H1 (cell line): ENCODE measurements at regions not wholly inside any gene's neighbourhood (a gene's known extent, or its start where the extent isn't known, plus 50 kb on each side); places are given as distances from the start of the nearest gene placed in this dataset.

Experiments used
- CTCF ChIA-PET: fragments of 300-600 bp; sonication (Branson Sonifier 250); formaldehyde crosslinking; loops from one replicate; lab custom pipeline; 2021; ENCODE audit not compliant: partially characterized antibody; lab: Charles Lee
- POLR2A ChIA-PET: fragments of 300-600 bp; sonication (Branson Sonifier 250); formaldehyde crosslinking; loops from one replicate; lab custom pipeline; 2021; ENCODE audit warnings: inconsistent platforms; ENCODE audit not compliant: partially characterized antibody; lab: Charles Lee
- DNase-seq, 2 experiments: peaks; one replicate each; pipeline versions ENCODE4 v3.0.0 to v3.0.0-alpha.2; 2010 to 2022; ENCODE audit warnings: low spot score in 2 of 2, low read depth in 1 of 2, mixed read lengths in 1 of 2
- FAIRE-seq: peaks from 2 replicates; lab custom pipeline; 2011; peaks lifted over from hg19 to GRCh38; lab: Jason Lieb, UNC
- H2AFZ ChIP-seq: 2 replicates; pipeline ENCODE4 v1.8.1; 2012; ENCODE audit warnings: low read length, inconsistent platforms
- H2AK5ac ChIP-seq: 2 replicates; pipeline ENCODE4 v1.6.1; 2013; ENCODE audit warnings: low read depth, low read length
- H2BK120ac ChIP-seq: replicated peaks from 2 replicates; pipeline ENCODE3; 2013; ENCODE audit warnings: low read depth, low read length, inconsistent platforms
- H2BK12ac ChIP-seq: 2 replicates; pipeline ENCODE4 v1.6.1; 2013; ENCODE audit warnings: low read depth, low read length
- H2BK15ac ChIP-seq: 2 replicates; pipeline ENCODE4 v1.6.1; 2013; ENCODE audit warnings: low read length
- H2BK20ac ChIP-seq: 2 replicates; pipeline ENCODE4 v1.6.1; 2013; ENCODE audit warnings: low read length
- H2BK5ac ChIP-seq: 2 replicates; pipeline ENCODE4 v1.6.1; 2013; ENCODE audit warnings: low read depth, low read length
- H3K14ac ChIP-seq: 2 replicates; pipeline ENCODE4 v1.6.1; 2013; ENCODE audit warnings: inconsistent platforms; ENCODE audit not compliant: insufficient read length
- H3K18ac ChIP-seq: 2 replicates; pipeline ENCODE4 v1.6.1; 2013; ENCODE audit warnings: low read length; ENCODE audit errors: extremely low read depth
- H3K23ac ChIP-seq: 2 replicates; pipeline ENCODE4 v1.6.1; 2013; ENCODE audit warnings: inconsistent platforms; ENCODE audit not compliant: insufficient read length
- H3K23me2 ChIP-seq: 2 replicates; pipeline ENCODE4 v1.6.1; 2013; ENCODE audit warnings: low read depth, low read length
- H3K27ac ChIP-seq: 2 replicates; pipeline ENCODE4 v1.6.1; 2011; ENCODE audit warnings: low read depth, low read length, inconsistent platforms
- H3K27me3 ChIP-seq, 4 experiments: replicated peaks in 1 of 4; 1 replicate in 1 of 4; 2 replicates in 3 of 4; pipeline versions ENCODE4 v1.6.1 to v1.8.1; 2011 to 2013; ENCODE audit warnings: low read length in 3 of 4, mild to moderate bottlenecking in 3 of 4, inconsistent platforms in 2 of 4, mixed read lengths in 2 of 4, moderate library complexity in 1 of 4; ENCODE audit not compliant: control insufficient read depth in 3 of 4, insufficient read depth in 3 of 4; ENCODE audit errors: extremely low read depth in 1 of 4
- H3K36me3 ChIP-seq, 4 experiments: 2 replicates each; pipeline versions ENCODE4 v1.6.1 to v1.8.1; 2011 to 2013; ENCODE audit warnings: mild to moderate bottlenecking in 4 of 4, low read length in 3 of 4, moderate library complexity in 2 of 4, control low read depth in 1 of 4, inconsistent platforms in 1 of 4; ENCODE audit not compliant: insufficient read depth in 4 of 4, control insufficient read depth in 2 of 4
- H3K4ac ChIP-seq: replicated peaks from 2 replicates; pipeline ENCODE3; 2013; ENCODE audit warnings: low read length, low read depth, mixed read lengths, inconsistent platforms; ENCODE audit not compliant: insufficient read length
- H3K4me1 ChIP-seq, 4 experiments: replicated peaks in 1 of 4; 1 replicate in 1 of 4; 2 replicates in 3 of 4; pipeline versions ENCODE4 v1.6.1 to v1.8.1; 2011 to 2013; ENCODE audit warnings: low read length in 3 of 4, inconsistent platforms in 2 of 4, mixed read lengths in 1 of 4; ENCODE audit not compliant: insufficient read depth in 4 of 4, control insufficient read depth in 3 of 4
- H3K4me2 ChIP-seq, 2 experiments: 2 replicates each; pipeline versions ENCODE4 v1.6.1 to v1.8.1; 2011 to 2013; ENCODE audit warnings: low read depth in 2 of 2, low read length in 2 of 2, control low read depth in 1 of 2, inconsistent platforms in 1 of 2, mild to moderate bottlenecking in 1 of 2; ENCODE audit not compliant: insufficient read depth in 1 of 2
- H3K4me3 ChIP-seq, 4 experiments: fragments of 200-600, 300-600 bp in 1 of 4; sonication (generic), shearing (Covaris generic), sonication (Bioruptor Twin) in 1 of 4; 2 replicates each; pipeline versions ENCODE4 v1.5.1 to v1.8.1; 2011 to 2016; ENCODE audit warnings: low read length in 4 of 4, low read depth in 3 of 4, control low read depth in 2 of 4, inconsistent platforms in 2 of 4, mild to moderate bottlenecking in 2 of 4, mixed read lengths in 1 of 4, moderate library complexity in 1 of 4; ENCODE audit not compliant: insufficient read depth in 2 of 4; ENCODE audit errors: extremely low read depth in 1 of 4
- H3K56ac ChIP-seq: replicated peaks from 2 replicates; pipeline ENCODE3; 2013; ENCODE audit warnings: low read depth, mild to moderate bottlenecking, mixed read lengths, low read length, inconsistent platforms; ENCODE audit not compliant: insufficient read length
- H3K79me1 ChIP-seq: 2 replicates; pipeline ENCODE4 v1.6.1; 2013; ENCODE audit warnings: low read depth, low read length, control low read depth
- H3K79me2 ChIP-seq, 2 experiments: 2 replicates each; pipeline versions ENCODE4 v1.6.1 to v1.8.1; 2012 to 2013; ENCODE audit warnings: low read length in 2 of 2, mild to moderate bottlenecking in 2 of 2, inconsistent platforms in 1 of 2; ENCODE audit not compliant: insufficient read depth in 2 of 2, control insufficient read depth in 1 of 2
- H3K9ac ChIP-seq, 4 experiments: replicated peaks in 1 of 4; 1 replicate in 1 of 4; 2 replicates in 3 of 4; pipeline versions ENCODE4 v1.6.1 to v1.8.1; 2011 to 2013; ENCODE audit warnings: low read depth in 3 of 4, low read length in 3 of 4, control low read depth in 2 of 4, mild to moderate bottlenecking in 2 of 4, moderate library complexity in 2 of 4, inconsistent platforms in 1 of 4; ENCODE audit errors: extremely low read depth in 1 of 4
- H3K9me3 ChIP-seq, 2 experiments: 2 replicates each; pipeline versions ENCODE4 v1.6.1 to v1.8.1; 2012 to 2013; ENCODE audit warnings: mild to moderate bottlenecking in 2 of 2, moderate library complexity in 2 of 2, control low read depth in 1 of 2, inconsistent platforms in 1 of 2, low read depth in 1 of 2, low read length in 1 of 2, mixed read lengths in 1 of 2; ENCODE audit not compliant: insufficient read depth in 2 of 2
- H4K20me1 ChIP-seq, 2 experiments: replicated peaks in 1 of 2; 2 replicates each; pipeline versions ENCODE3 to v1.8.1; 2011 to 2013; ENCODE audit warnings: inconsistent platforms in 2 of 2, low read length in 2 of 2, mild to moderate bottlenecking in 1 of 2; ENCODE audit not compliant: insufficient read depth in 2 of 2, control insufficient read depth in 1 of 2
- H4K5ac ChIP-seq: 2 replicates; pipeline ENCODE4 v1.6.1; 2013; ENCODE audit warnings: low read length, low read depth, mixed read lengths, inconsistent platforms; ENCODE audit not compliant: insufficient read length
- H4K8ac ChIP-seq: 2 replicates; pipeline ENCODE4 v1.8.0; 2013; ENCODE audit warnings: mild to moderate bottlenecking, moderate library complexity, low read length, inconsistent platforms; ENCODE audit not compliant: insufficient read depth; ENCODE audit errors: extremely low read depth
- H4K91ac ChIP-seq: replicated peaks from 2 replicates; pipeline ENCODE3; 2013; ENCODE audit warnings: low read length, mixed read lengths, inconsistent platforms; ENCODE audit not compliant: insufficient read length
- CTCF ChIP-seq, 3 experiments: IDR thresholded peaks; 1 replicate in 2 of 3; 2 replicates in 1 of 3; pipeline versions ENCODE4 v1.5.1 to v1.6.1; 2011; ENCODE audit warnings: low read length in 3 of 3, mild to moderate bottlenecking in 3 of 3, inconsistent platforms in 2 of 3, low read depth in 1 of 3, moderate library complexity in 1 of 3; ENCODE audit not compliant: insufficient read depth in 1 of 3; ENCODE audit errors: control extremely low read depth in 1 of 3
- GABPA ChIP-seq: IDR thresholded peaks from 2 replicates; pipeline ENCODE4 v1.6.1; 2011; ENCODE audit warnings: mild to moderate bottlenecking, low read length, moderate library complexity, borderline replicate concordance; ENCODE audit not compliant: insufficient read depth
- POU5F1 ChIP-seq: IDR thresholded peaks from 2 replicates; pipeline ENCODE4 v1.6.1; 2011; ENCODE audit warnings: low read depth, mild to moderate bottlenecking, low read length, moderate library complexity
- RAD21 ChIP-seq, 2 experiments: IDR thresholded peaks in 1 of 2; conservative IDR thresholded peaks in 1 of 2; 2 replicates each; pipeline ENCODE4 v1.6.1; 2011; ENCODE audit warnings: low read depth in 2 of 2, low read length in 2 of 2, improper control_type of control experiment in 1 of 2, inconsistent platforms in 1 of 2, mild to moderate bottlenecking in 1 of 2, moderate library complexity in 1 of 2
- TCF12 ChIP-seq: IDR thresholded peaks from 2 replicates; pipeline ENCODE4 v1.6.1; 2011; ENCODE audit warnings: low read depth, mild to moderate bottlenecking, low read length
- WGBS, 2 experiments: shearing (Covaris generic) in 1 of 2; methylation state at CpG; one replicate each; pipeline versions ENCODE4 v1.1.6 to v1.1.7; 2013 to 2015; ENCODE audit warnings: low lambda C conversion rate in 2 of 2, mixed read lengths in 2 of 2, inconsistent platforms in 1 of 2, low coverage in 1 of 2, missing lambda C conversion rate in 1 of 2; ENCODE audit not compliant: insufficient replicate concordance in 2 of 2, insufficient coverage in 1 of 2, insufficient read length in 1 of 2; ENCODE audit errors: extremely low coverage in 1 of 2, missing lambda C conversion rate in 1 of 2; 5-methylcytosine and 5-hydroxymethylcytosine counted together
- TF ChIP-seq, protein P1 (sequence below): IDR thresholded peaks from 2 replicates; pipeline ENCODE4 v1.6.1; 2011; ENCODE audit warnings: low read depth, mild to moderate bottlenecking, low read length; ENCODE audit not compliant: insufficient read depth

DNA sequence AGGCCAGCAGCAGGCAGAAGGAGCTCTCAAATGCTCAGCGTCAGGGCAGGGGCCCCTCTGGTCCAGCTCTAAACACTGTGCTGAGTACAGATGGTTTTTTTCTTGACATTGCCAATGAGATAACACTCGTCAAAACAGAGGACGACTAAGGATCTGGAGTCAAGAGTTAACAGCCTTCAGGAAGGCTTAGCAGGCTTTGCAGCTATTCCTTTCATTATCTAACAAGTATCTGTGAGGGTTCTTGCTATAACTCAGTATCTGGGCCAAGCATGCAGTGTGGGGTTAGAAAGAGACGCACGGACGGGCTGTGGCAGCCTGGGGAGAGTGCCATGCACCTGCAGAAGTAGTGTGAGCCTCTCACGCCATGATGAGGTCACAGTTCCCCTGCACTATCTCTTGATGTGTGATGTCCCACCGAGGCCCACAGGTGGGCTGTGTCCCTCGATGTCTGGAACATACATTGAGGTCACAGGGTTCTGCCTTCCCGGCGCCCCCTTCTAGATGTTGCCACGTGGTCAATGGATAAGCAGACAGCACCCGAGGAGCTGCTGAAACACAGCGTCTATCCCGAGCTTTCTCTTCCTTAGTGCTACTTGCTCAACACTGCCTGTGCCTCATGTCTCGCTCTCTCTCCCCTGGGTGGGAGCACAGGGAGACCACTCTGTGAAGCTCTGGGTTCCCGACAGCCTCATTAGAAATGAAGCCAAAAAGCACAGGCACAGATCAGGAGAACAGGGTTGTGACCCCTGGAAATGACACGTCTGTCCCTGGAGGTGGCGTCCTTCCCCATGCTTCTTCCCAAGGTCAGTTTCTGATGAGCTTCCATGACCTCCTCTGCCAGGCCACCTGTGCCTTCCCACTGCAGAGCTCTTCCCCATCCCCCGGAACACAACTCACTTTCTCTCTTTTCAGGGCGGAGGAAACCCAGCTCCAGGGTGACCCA, 85.5 kb upstream of the RPS6KA2 start:
- 76% methylated on average over 21 of the region's 21 CpGs; no CpG with 5 or more reads in 1 of the 2 experiments for WGBS, 2 experiments

More for the DNA sequence above, 85.5 kb upstream of the RPS6KA2 start:
- H3K23ac ChIP-seq = no peak overlapping the region
- H4K8ac ChIP-seq = no peak overlapping the region
- H3K4me1 ChIP-seq = no peaks in the 10 kb centered on the region
- peaks cover 1% of the 10 kb centered on the region; the same call in 1 of the 2 replicates for H3K23me2 ChIP-seq
- H3K18ac ChIP-seq = no peak overlapping the region
- no peak overlapping the region for H3K56ac ChIP-seq
- ChIA-PET POLR2A (interaction anchor here (1.0 kb wide), 1 partner anchor 85 kb away, joined by 3 read pairs; the partner anchor contains the start of gene RPS6KA2), CTCF (interaction anchor here (0.6 to 5.7 kb wide), 25 partner anchors 9 to 1108 kb away, joined by 3 to 75 read pairs (median 4); no protein-coding TSS in a partner anchor)
- H2BK12ac ChIP-seq = no peak overlapping the region
- H2BK15ac ChIP-seq = no peak overlapping the region
- H2BK120ac ChIP-seq = no peak overlapping the region
- no peak overlapping the region for H2BK5ac ChIP-seq
- no peak overlapping the region for H2AK5ac ChIP-seq
- no peak overlapping the region for H3K4me3 ChIP-seq
- no peak overlapping the region for H3K27ac ChIP-seq
- H4K20me1 ChIP-seq = peaks cover 0 to 2% of the 10 kb centered on the region in 2 experiments
- no peak overlapping the region for H3K9ac ChIP-seq
- FAIRE-seq = peak; percentile 66
- H2BK20ac ChIP-seq = no peak overlapping the region
- no peak overlapping the region for H4K5ac ChIP-seq
- no peak overlapping the region for H3K14ac ChIP-seq
- H3K79me1 ChIP-seq = no peaks in the 10 kb centered on the region
- H3K4me2 ChIP-seq = no peak overlapping the region
- H3K4ac ChIP-seq = no peak overlapping the region
- no peak for DNase-seq
- TF ChIP-seq TCF12 (0 out of 2 replicates have a peak, but pooled peaks have one; percentile 16), RAD21 (IDR thresholded peaks at IDR 0.05 in 1 of 2, conservative IDR thresholded peaks at IDR 0.05 in 1 of 2; ENCODE audit: low read depth in 2 of 2, low read length in 2 of 2) (peak; percentile 73 to 75), CTCF (IDR thresholded peaks at IDR 0.05; ENCODE audit: control extremely low read depth in 1 of 3, insufficient read depth in 1 of 3, low read depth in 1 of 3, low read length in 3 of 3) (peak; percentile 57 to 75 (median 70)), GABPA (no peak), POU5F1 (no peak)
- TF ChIP-seq, protein P1, sequence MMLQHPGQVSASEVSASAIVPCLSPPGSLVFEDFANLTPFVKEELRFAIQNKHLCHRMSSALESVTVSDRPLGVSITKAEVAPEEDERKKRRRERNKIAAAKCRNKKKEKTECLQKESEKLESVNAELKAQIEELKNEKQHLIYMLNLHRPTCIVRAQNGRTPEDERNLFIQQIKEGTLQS = no peak
- no peak overlapping the region for H2AFZ ChIP-seq
- H3K27me3 ChIP-seq = peaks cover 0 to 6% (median 2%) of the 10 kb centered on the region in 4 experiments; a peak in 3 of 7 replicates
- H3K36me3 ChIP-seq = no peaks in the 10 kb centered on the region
- no peaks in the 10 kb centered on the region for H3K9me3 ChIP-seq
- H3K79me2 ChIP-seq = no peaks in the 10 kb centered on the region
- no peak overlapping the region for H4K91ac ChIP-seq
